ENCODE measurements at regions not wholly inside any gene's neighbourhood (a gene's known extent, or its start where the extent isn't known, plus 50 kb on each side); places are given as distances from the start of the nearest gene placed in this dataset.

DNA sequence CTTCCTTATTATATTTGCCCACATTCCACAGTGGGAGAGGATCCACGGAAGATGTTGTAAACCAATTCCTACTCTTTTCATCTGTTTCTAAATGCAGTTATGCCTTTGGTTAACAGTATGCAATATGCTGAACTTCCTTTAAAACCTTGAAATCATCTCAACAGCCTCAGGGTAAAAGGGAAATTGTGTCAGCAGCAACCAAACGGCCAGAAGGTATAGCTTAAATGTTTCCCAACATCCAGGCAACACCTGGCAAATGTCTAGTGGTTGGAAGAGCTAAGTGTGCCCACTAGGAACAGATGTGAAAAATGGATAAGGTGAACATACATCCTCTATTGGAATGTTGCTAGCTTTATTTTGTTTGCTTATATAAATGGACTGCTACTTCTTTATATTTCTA lies 164.8 kb downstream of the FAXC start:
- H3K4me1 Mint-ChIP-seq (ENCODE audit: low read depth, unreplicated experiment), result no peaks in the 10 kb centered on the region
- peaks cover 6% of the 10 kb centered on the region for H3K9me3 Mint-ChIP-seq (ENCODE audit: low read depth, unreplicated experiment)
- no peaks in the 10 kb centered on the region for H3K36me3 Mint-ChIP-seq (ENCODE audit: insufficient read depth, unreplicated experiment)
- no peaks in the 10 kb centered on the region for H3K27me3 Mint-ChIP-seq (ENCODE audit: unreplicated experiment)
- CTCF ChIA-PET, result no interaction called here
- no peak overlapping the region for H3K27ac Mint-ChIP-seq (ENCODE audit: unreplicated experiment)
- DNase-seq, result no peak
- BruUV-seq (replicated peaks), result no TSS peak
- TF ChIP-seq, protein P1, sequence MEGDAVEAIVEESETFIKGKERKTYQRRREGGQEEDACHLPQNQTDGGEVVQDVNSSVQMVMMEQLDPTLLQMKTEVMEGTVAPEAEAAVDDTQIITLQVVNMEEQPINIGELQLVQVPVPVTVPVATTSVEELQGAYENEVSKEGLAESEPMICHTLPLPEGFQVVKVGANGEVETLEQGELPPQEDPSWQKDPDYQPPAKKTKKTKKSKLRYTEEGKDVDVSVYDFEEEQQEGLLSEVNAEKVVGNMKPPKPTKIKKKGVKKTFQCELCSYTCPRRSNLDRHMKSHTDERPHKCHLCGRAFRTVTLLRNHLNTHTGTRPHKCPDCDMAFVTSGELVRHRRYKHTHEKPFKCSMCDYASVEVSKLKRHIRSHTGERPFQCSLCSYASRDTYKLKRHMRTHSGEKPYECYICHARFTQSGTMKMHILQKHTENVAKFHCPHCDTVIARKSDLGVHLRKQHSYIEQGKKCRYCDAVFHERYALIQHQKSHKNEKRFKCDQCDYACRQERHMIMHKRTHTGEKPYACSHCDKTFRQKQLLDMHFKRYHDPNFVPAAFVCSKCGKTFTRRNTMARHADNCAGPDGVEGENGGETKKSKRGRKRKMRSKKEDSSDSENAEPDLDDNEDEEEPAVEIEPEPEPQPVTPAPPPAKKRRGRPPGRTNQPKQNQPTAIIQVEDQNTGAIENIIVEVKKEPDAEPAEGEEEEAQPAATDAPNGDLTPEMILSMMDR (IDR thresholded peaks at IDR 0.05; ENCODE audit: unreplicated experiment), result no peak
- intact Hi-C loops (cut with micrococcal nuclease; ENCODE audit: unreplicated experiment), result no loop called here
- H3K4me3 Mint-ChIP-seq (ENCODE audit: low read depth, unreplicated experiment), result no peak overlapping the region

GRCh38 chr6:99183066-99183465 lies 166.4 kb downstream of the FAXC start:
- TF ChIP-seq, protein P1 (IDR thresholded peaks at IDR 0.05; ENCODE audit: unreplicated experiment), result no peak
- DNase-seq, result no peak
- Mint-ChIP-seq H3K4me1 (ENCODE audit: low read depth, unreplicated experiment) (peaks cover 12% of the 10 kb centered on the region), H3K9me3 (ENCODE audit: low read depth, unreplicated experiment) (peaks cover 8% of the 10 kb centered on the region), H3K27ac (ENCODE audit: unreplicated experiment) (no peak overlapping the region), H3K4me3 (ENCODE audit: low read depth, unreplicated experiment) (no peak overlapping the region), H3K27me3 (ENCODE audit: unreplicated experiment) (no peaks in the 10 kb centered on the region), H3K36me3 (ENCODE audit: insufficient read depth, unreplicated experiment) (peaks cover 7% of the 10 kb centered on the region)
- no TSS peak for BruUV-seq (replicated peaks)
- intact Hi-C loops (cut with micrococcal nuclease; ENCODE audit: unreplicated experiment), result no loop called here
- CTCF ChIA-PET, result no interaction called here

GRCh38 chr6:99181174-99181573 lies 168.3 kb downstream of the FAXC start:
- H3K4me3 Mint-ChIP-seq (ENCODE audit: low read depth, unreplicated experiment), result no peak overlapping the region
- H3K27me3 Mint-ChIP-seq (ENCODE audit: unreplicated experiment), result no peaks in the 10 kb centered on the region
- peaks cover 15% of the 10 kb centered on the region for H3K4me1 Mint-ChIP-seq (ENCODE audit: low read depth, unreplicated experiment)
- TF ChIP-seq, protein P1 (IDR thresholded peaks at IDR 0.05; ENCODE audit: unreplicated experiment), result no peak
- peaks cover 9% of the 10 kb centered on the region for H3K36me3 Mint-ChIP-seq (ENCODE audit: insufficient read depth, unreplicated experiment)
- no peak for DNase-seq
- no TSS peak for BruUV-seq (replicated peaks)
- no peak overlapping the region for H3K27ac Mint-ChIP-seq (ENCODE audit: unreplicated experiment)
- peaks cover 8% of the 10 kb centered on the region for H3K9me3 Mint-ChIP-seq (ENCODE audit: low read depth, unreplicated experiment)
- intact Hi-C loops (cut with micrococcal nuclease; ENCODE audit: unreplicated experiment), result no loop called here
- CTCF ChIA-PET, result no interaction called here

- H3K9me3 Mint-ChIP-seq (ENCODE audit: low read depth, unreplicated experiment), result peaks cover 8% of the 10 kb centered on the region
- CTCF ChIA-PET, result interaction anchor here (0.6 to 1.3 kb wide), 4 partner anchors 27 to 481 kb away, joined by 3 to 4 read pairs (median 4); no protein-coding TSS in a partner anchor
- TF ChIP-seq, protein P1 (IDR thresholded peaks at IDR 0.05; ENCODE audit: unreplicated experiment), result no peak
- BruUV-seq (replicated peaks), result no TSS peak
- no peak overlapping the region for H3K4me3 Mint-ChIP-seq (ENCODE audit: low read depth, unreplicated experiment)
- peaks cover 15% of the 10 kb centered on the region for H3K4me1 Mint-ChIP-seq (ENCODE audit: low read depth, unreplicated experiment)
- DNase-seq, result peak; percentile 47
- peaks cover 9% of the 10 kb centered on the region for H3K36me3 Mint-ChIP-seq (ENCODE audit: insufficient read depth, unreplicated experiment)
- no peaks in the 10 kb centered on the region for H3K27me3 Mint-ChIP-seq (ENCODE audit: unreplicated experiment)
- H3K27ac Mint-ChIP-seq (ENCODE audit: unreplicated experiment), result peak overlapping the region; percentile 71
- intact Hi-C loops (cut with micrococcal nuclease; ENCODE audit: unreplicated experiment), result no loop called here
Observed at GRCh38 chr6:99178168-99178567, 171.3 kb downstream of the FAXC start.

Data from Calu3 (cell line).